Upper lobe of right lung (tissue), 1 donor: ENCODE measurements at regions not wholly inside any gene's neighbourhood (a gene's known extent, or its start where the extent isn't known, plus 50 kb on each side); places are given as distances from the start of the nearest gene placed in this dataset.

Source experiments
- ATAC-seq: fragments of 200-7000 bp; cut with Tn5 transposase; one replicate; pipeline ENCODE4 v1.9.1; 2020; ENCODE audit warnings: mild to moderate bottlenecking, moderate library complexity
- DNase-seq: peaks from one replicate; pipeline ENCODE4 v3.0.0-alpha.2; 2020
- H3K27ac ChIP-seq: fragments of 200-600 bp; one replicate; pipeline ENCODE4 v1.8.0; 2022
- H3K27me3 ChIP-seq: fragments of 200-600 bp; one replicate; pipeline ENCODE4 v1.8.0; 2022; ENCODE audit warnings: mild to moderate bottlenecking
- H3K36me3 ChIP-seq: fragments of 200-600 bp; one replicate; pipeline ENCODE4 v1.8.0; 2022
- H3K4me1 ChIP-seq: fragments of 200-600 bp; one replicate; pipeline ENCODE4 v1.8.0; 2022
- H3K4me3 ChIP-seq: fragments of 200-600 bp; one replicate; pipeline ENCODE4 v1.8.0; 2022; ENCODE audit warnings: mild to moderate bottlenecking
- H3K9me3 ChIP-seq: fragments of 200-600 bp; one replicate; pipeline ENCODE4 v1.8.0; 2022
- intact Hi-C: fragments of 100-400 bp; cut with DNase I; formaldehyde crosslinking; loops from one replicate; pipeline ENCODE4 v1.11.0; 2022
- TF ChIP-seq, protein P1 (sequence below): fragments of 200-600 bp; IDR thresholded peaks from one replicate; pipeline ENCODE4 v1.8.0; 2022; ENCODE audit warnings: antibody characterized with exemption
- donor health status: DM: no; HTN: yes; CAD: no; lungs with severe emphysema.

DNA sequence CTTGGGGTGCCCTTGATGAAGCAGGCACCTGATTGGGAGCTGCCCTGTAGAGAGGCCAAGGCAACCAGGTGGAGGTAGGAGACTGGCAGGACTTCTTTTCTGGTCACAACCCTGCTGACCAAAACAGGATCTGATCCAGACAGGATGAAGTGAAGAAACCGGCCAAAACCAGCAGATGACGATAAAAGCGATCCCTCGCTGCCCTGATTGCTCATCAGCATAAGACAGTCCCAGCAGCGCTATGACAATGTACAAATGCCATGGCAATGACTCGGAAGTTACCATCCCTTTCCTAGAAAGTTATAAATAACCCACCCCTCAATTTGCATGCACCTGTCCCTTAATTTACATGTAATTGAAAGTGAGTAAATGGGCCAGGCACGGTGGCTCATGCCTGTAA lies 88.4 kb upstream of the PDE10A start:
- ATAC-seq: no peak
- Histone ChIP-seq H3K27me3 (no peaks in the 10 kb centered on the region), H3K4me1 (no peaks in the 10 kb centered on the region), H3K9me3 (no peaks in the 10 kb centered on the region), H3K4me3 (no peak overlapping the region), H3K36me3 (no peaks in the 10 kb centered on the region), H3K27ac (no peak overlapping the region)
- intact Hi-C loops: no loop called here
- no peak for DNase-seq
- TF ChIP-seq, protein P1, sequence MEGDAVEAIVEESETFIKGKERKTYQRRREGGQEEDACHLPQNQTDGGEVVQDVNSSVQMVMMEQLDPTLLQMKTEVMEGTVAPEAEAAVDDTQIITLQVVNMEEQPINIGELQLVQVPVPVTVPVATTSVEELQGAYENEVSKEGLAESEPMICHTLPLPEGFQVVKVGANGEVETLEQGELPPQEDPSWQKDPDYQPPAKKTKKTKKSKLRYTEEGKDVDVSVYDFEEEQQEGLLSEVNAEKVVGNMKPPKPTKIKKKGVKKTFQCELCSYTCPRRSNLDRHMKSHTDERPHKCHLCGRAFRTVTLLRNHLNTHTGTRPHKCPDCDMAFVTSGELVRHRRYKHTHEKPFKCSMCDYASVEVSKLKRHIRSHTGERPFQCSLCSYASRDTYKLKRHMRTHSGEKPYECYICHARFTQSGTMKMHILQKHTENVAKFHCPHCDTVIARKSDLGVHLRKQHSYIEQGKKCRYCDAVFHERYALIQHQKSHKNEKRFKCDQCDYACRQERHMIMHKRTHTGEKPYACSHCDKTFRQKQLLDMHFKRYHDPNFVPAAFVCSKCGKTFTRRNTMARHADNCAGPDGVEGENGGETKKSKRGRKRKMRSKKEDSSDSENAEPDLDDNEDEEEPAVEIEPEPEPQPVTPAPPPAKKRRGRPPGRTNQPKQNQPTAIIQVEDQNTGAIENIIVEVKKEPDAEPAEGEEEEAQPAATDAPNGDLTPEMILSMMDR: no peak

DNA sequence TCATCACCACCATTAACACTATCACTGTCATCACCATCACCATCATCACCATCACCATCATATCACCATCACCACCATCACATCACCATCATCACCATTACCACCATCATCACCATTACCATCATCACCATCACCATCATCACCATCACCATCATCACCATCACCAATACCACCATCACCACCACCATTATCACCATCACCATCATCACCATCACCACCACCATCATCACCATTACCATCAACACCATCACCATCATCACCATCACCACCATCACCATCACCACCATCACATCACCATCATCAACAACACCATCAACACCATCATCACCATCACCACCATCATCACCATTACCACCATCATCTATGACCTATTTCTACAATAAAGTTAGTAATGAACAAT lies 86.1 kb upstream of the PDE10A start:
- no peak for ATAC-seq
- Histone ChIP-seq H3K27me3 (no peaks in the 10 kb centered on the region), H3K4me1 (no peaks in the 10 kb centered on the region), H3K4me3 (no peak overlapping the region), H3K9me3 (no peaks in the 10 kb centered on the region), H3K27ac (no peak overlapping the region), H3K36me3 (no peaks in the 10 kb centered on the region)
- TF ChIP-seq, protein P1: no peak
- intact Hi-C loops: no loop called here
- no peak for DNase-seq

DNA sequence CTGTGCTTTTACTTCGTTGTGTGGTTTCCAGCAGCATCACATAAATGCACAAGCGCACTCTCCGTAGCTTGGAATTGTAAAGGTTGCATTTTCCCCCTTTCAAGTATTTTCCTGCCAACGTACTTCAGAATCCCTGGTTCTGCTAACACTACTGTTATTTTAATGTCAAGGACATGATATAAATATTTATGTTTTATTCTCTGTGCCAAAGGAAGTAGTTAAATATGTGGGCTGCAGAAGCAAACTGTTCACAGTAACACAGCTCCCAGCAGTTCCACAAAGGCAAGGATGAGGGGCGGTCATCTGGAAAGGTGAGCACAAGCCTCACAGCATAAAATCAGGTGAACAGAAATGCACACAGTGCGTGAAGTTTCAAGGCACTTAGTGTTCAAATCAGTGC lies 85.3 kb upstream of the PDE10A start:
- no peak for DNase-seq
- H3K27ac ChIP-seq: no peak overlapping the region
- TF ChIP-seq, protein P1: no peak

DNA sequence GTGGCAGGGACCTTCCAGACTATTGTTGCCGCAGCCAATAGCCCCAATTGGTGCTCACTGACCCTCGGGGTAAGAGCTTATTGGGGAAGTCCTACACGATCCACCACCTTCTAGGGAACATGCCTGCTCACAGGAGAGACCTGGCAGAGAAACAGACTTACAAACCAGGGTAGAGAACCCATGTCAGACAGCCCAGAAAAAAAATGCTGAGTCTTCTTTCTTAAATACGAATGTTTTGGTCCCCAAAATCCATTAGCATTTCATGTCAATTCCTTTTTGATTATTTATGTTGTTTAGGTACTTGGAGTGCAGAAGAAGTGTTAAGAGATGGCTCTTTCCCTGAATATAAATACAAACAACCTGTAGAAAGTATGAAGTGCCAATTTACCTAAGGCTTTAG lies 84.9 kb upstream of the PDE10A start:
- intact Hi-C loops: no loop called here
- Histone ChIP-seq H3K27me3 (no peaks in the 10 kb centered on the region), H3K9me3 (no peaks in the 10 kb centered on the region), H3K27ac (no peak overlapping the region), H3K4me1 (no peaks in the 10 kb centered on the region), H3K36me3 (no peaks in the 10 kb centered on the region), H3K4me3 (no peak overlapping the region)
- TF ChIP-seq, protein P1: no peak
- ATAC-seq (no peak), DNase-seq (no peak)

More for the DNA sequence above, 85.3 kb upstream of the PDE10A start:
- no peak overlapping the region for H3K4me3 ChIP-seq
- H3K36me3 ChIP-seq: no peaks in the 10 kb centered on the region
- ATAC-seq: no peak
- H3K9me3 ChIP-seq: no peaks in the 10 kb centered on the region
- intact Hi-C loops: no loop called here
- no peaks in the 10 kb centered on the region for H3K4me1 ChIP-seq
- H3K27me3 ChIP-seq: no peaks in the 10 kb centered on the region

DNA sequence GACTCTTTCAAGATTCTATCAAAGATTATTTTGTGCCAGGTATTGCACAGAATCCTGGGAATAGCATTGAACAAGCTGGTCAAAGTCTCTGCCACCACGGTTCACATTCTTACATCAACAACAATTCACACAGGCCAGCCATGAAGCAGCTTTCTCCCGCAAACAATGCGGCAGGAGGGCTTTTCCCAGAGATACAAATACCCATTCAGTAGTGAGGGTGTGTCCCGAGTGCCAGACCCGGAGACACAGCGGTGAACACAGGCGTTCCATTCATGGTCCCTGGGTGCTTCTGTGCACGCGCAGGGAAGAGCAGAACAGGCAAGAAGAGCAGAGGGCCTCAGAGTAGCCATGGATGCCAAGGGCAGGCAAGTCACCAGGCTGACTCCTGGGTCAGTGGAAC lies 83.3 kb upstream of the PDE10A start:
- TF ChIP-seq, protein P1: no peak
- ATAC-seq (no peak), DNase-seq (no peak)
- no peaks in the 10 kb centered on the region for H3K27me3 ChIP-seq
- no peaks in the 10 kb centered on the region for H3K36me3 ChIP-seq
- no peak overlapping the region for H3K4me3 ChIP-seq
- no peaks in the 10 kb centered on the region for H3K9me3 ChIP-seq
- no peak overlapping the region for H3K27ac ChIP-seq
- intact Hi-C loops: no loop called here
- no peaks in the 10 kb centered on the region for H3K4me1 ChIP-seq

DNA sequence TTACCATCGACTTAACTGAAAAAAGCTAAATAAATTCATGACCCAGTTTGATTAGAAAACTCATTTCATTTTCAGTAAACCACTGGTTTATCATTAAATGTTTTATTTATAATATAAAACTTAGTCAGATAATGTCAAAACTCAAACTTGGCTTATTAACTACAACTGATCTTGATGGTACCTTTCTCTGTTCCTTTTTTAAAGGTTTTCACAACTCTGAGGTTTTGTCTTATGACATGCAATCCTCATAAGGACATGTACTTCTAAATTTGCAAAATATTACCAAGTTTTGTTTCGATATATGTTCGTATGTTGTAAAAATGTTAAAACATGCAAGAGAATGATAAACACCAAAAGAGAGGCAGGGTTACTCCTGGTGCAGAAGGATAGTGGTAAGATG lies 82.5 kb upstream of the PDE10A start:
- intact Hi-C loops: no loop called here
- H3K4me3 ChIP-seq: no peak overlapping the region
- TF ChIP-seq, protein P1: no peak
- H3K27me3 ChIP-seq: no peaks in the 10 kb centered on the region
- no peaks in the 10 kb centered on the region for H3K9me3 ChIP-seq
- H3K27ac ChIP-seq: no peak overlapping the region
- no peak for ATAC-seq
- no peaks in the 10 kb centered on the region for H3K36me3 ChIP-seq
- no peaks in the 10 kb centered on the region for H3K4me1 ChIP-seq
- no peak for DNase-seq
